ENCODE measurements at regions not wholly inside any gene's neighbourhood (a gene's known extent, or its start where the extent isn't known, plus 50 kb on each side); places are given as distances from the start of the nearest gene placed in this dataset.
"Not testable (repeated sequence)": the region's sequence is repeated elsewhere in the genome, so short reads cannot be mapped to it uniquely, and the experiment has no call there.

DNA sequence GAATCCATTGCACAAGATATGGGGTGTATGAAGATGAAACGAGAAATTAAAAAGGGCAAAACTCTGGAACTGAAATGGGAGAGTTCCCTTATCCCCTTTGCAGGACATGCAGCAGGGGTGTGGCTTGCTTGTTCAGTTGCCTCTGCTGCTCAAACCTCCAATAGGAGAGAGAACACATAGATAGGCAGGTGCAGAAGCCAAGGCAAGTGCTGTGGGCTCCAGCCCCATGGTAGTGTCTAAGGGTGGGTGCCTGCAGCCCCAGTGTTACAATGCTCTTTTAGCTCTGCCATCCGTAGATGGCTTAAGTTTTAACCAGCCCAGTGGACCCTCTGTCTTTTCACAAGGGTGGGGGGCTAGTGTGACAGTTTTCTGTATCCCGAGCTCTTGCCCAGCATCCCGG lies 69.7 kb downstream of the CMAS start:
- no peak for DNase-seq

GRCh38 chr12:22116376-22116775 lies 70.4 kb downstream of the CMAS start:
- DNase-seq, result no peak

DNA sequence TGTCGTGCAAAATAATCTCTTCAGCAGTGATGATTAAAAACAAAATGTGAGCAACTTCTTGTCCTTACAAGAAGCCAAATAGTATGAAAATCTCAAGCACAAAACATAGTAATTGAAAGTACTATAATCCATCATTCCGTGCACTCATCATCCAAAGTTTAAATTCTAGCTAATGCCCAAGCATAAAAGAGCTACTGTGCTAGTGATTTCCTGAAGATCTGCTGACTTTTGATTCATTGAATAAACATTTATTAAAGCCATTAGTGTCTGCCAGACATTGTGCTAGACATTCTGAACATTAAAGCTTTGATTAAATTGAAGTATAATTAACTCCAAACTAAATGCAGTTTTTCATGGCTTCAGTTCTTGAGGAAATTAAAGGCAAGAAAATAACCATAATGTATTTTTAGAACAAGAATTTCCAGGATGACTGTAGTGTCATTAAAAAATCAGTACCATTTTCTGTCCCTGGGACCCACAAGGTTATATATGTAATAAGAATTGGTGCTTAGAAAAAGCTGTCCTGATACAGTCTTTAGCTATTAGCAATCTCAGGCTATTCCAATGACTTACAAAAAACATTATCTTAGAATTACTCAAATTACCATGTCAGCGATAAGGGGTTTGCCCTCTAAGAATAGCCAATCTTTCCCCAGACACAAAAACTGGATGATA lies 71.7 kb downstream of the CMAS start:
- no peak for DNase-seq

DNA sequence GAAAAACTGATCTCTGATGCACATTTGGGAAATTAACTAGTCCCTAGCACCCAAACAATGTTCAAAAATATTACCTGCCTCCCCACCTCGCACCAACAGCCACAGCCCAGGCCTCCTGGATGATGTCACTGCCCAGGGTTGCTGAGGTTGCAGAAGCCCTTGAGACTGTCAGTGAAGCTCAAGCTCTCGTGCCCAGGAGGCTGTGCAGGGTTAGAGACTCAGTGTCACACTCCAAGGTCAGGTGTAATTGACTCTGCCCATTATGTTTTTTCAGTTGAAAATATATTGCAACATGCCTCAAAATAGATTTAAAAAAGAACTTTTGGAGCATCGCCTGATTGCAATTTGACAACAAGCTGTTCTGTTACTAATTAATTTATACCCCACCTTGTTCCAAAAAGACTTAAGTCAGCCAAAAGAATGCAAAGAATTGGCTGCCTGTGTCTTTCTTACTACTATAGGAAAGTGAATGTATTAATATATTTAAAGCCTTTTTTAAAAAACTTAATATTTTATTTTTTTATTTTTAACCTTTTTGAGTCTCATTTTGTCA lies 72.3 kb downstream of the CMAS start:
- DNase-seq, result no peak

DNA sequence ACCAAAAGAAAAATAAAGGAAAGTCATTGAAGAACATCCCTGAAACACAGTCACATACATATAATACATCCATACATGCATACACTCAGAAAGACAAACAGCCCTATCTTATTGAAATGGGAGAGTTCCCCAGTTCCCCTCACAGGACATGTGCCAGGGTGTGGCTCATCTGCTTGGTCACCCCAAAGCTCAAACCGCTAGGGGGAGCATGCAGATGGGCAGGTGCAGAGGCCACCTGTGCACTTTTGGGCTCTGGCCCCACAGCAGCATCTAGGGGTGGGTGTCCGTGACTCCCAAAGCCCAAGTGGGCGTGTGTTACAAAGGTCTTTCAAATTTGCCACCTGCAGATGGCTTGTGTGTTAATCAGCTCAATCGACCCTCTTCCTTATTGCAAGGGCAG lies 75.2 kb downstream of the CMAS start:
- peak in 2 of 6 experiments; percentile 3 to 13 for DNase-seq

DNA sequence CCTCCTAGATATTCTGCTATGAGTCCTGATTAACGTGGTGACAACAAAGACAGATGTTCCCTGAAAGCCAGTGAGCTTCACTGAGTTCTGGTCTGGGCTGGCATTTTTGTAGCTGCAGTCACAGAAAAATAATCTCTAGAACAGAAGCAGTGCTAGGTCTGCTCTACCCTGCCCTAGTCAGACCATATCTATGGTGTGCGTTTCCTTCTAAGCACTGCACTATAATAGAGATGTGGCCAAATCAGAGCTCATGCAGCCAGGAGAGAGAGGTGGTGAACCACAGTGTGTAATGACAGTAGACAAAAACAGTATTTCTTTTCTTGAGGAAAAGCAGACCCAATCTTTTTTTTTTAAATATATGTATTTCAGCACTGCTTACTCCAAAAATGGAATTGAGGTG lies 76.3 kb downstream of the CMAS start:
- no peak for DNase-seq

DNA sequence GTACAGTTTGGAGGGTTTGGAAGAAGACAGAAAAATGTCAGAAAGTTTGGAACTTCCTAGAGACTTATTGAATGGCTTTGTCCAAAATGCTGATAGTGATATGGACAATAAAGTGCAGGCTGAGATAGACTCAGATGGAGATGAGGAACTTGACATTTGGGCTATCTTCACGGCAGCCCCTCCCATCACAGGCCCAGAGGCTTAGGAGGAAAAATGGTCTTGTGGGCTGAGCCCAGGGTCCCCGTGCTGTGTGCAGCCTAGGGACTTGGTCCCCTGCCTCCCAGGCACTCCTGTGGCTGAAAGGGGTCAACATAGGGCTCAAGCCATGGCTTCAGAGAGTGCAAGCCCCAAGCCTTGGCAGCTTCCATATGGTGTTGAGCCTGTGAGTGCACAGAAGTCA lies 79.0 kb downstream of the CMAS start:
- DNase-seq, result no peak

GRCh38 chr12:22126101-22126500 lies 80.1 kb downstream of the CMAS start:
- DNase-seq, result not testable (repeated sequence)

DNA sequence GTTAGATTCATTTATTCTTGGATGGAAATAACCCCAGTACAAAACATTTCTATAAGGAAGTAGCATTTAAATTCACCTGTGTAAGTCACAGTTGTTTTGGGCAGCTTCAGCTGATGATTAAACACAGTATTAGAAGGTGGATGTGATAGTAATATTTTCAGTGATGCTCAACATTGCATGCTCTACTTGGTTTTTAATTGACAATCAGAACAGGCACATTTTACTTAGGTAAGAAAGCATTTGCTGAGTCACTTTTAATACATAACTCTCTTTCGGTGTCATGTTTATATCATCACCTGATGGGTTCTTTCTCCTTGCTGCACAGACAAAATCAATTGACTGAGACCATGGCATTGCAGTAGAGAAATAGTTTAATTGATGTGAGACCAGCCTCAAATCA lies 80.7 kb downstream of the CMAS start:
- no peak for DNase-seq

GRCh38 chr12:22130671-22131070 lies 84.7 kb downstream of the CMAS start:
- DNase-seq, result no peak

GRCh38 chr12:22136604-22137117 lies 90.6 kb downstream of the CMAS start:
- DNase-seq, result not testable (repeated sequence)
